GM12878 (cell line): ENCODE measurements at regions not wholly inside any gene's neighbourhood (a gene's known extent, or its start where the extent isn't known, plus 50 kb on each side); places are given as distances from the start of the nearest gene placed in this dataset.

Experiments used
- ATAC-seq: fragments of 200-7000 bp; cut with Tn5 transposase; 3 replicates; pipeline ENCODE4 v1.9.1; 2020; ENCODE audit warnings: mild to moderate bottlenecking, moderate library complexity
- BruUV-seq: library from RNA; stranded (reverse); fragments of 400-500 nt; replicated peaks from 2 replicates; lab custom pipeline; 2021; lab: Mats Ljungman, UMichigan
- CTCF ChIA-PET: fragments of 300-600 bp; sonication (Branson Sonifier 250); formaldehyde crosslinking; extraction: SDS; loops from one replicate; lab custom pipeline; 2021; ENCODE audit warnings: inconsistent platforms; lab: Yijun Ruan, JAX
- POLR2A ChIA-PET: fragments of 350-600 bp; formaldehyde crosslinking; extraction: SDS; loops from one replicate; lab custom pipeline; 2021; ENCODE audit warnings: inconsistent platforms; lab: Charles Lee
- RAD21 ChIA-PET: fragments of 300-600 bp; sonication (Branson Sonifier 250); formaldehyde crosslinking; loops from one replicate; lab custom pipeline; 2023; ENCODE audit warnings: antibody characterized with exemption; ENCODE audit not compliant: unreplicated experiment; lab: Charles Lee
- SMC1A ChIA-PET: fragments of 300-600 bp; sonication (Branson Sonifier 250); formaldehyde crosslinking; loops from one replicate; lab custom pipeline; 2023; ENCODE audit not compliant: unreplicated experiment, uncharacterized antibody; lab: Charles Lee
- DNase-seq: peaks from one replicate; pipeline ENCODE4 v3.0.0-alpha.2; 2011; ENCODE audit warnings: low read depth, low spot score
- FAIRE-seq: peaks from 3 replicates; lab custom pipeline; 2011; peaks lifted over from hg19 to GRCh38; lab: Jason Lieb, UNC
- H2AFZ ChIP-seq: 2 replicates; pipeline ENCODE4 v1.6.0; 2011; ENCODE audit warnings: low read depth, low read length, control low read depth; ENCODE audit not compliant: control insufficient read depth
- H3K27ac ChIP-seq: 2 replicates; pipeline ENCODE4 v1.5.1; 2011; ENCODE audit warnings: control low read depth; ENCODE audit not compliant: control insufficient read depth, insufficient read depth
- H3K27me3 ChIP-seq, 2 experiments: replicated peaks in 1 of 2; 2 replicates each; pipeline versions ENCODE4 v1.6.0 to v1.6.1; 2011; ENCODE audit warnings: low read length in 1 of 2; ENCODE audit not compliant: control insufficient read depth in 2 of 2, insufficient read depth in 2 of 2
- H3K36me3 ChIP-seq, 2 experiments: 2 replicates each; pipeline ENCODE4 v1.5.1; 2011; ENCODE audit warnings: low read length in 1 of 2; ENCODE audit not compliant: control insufficient read depth in 2 of 2, insufficient read depth in 2 of 2
- H3K4me1 ChIP-seq: 2 replicates; pipeline ENCODE4 v1.6.1; 2011; ENCODE audit warnings: mild to moderate bottlenecking, low read length, moderate library complexity, mixed read lengths; ENCODE audit not compliant: control insufficient read depth, insufficient read depth
- H3K4me2 ChIP-seq: 2 replicates; pipeline ENCODE4 v1.6.0; 2011; ENCODE audit warnings: control low read depth; ENCODE audit not compliant: control insufficient read depth, insufficient read depth
- H3K4me3 ChIP-seq: fragments of 200-600 bp; sonication (generic); 2 replicates; pipeline ENCODE4 v1.5.1; 2016
- H3K79me2 ChIP-seq: 2 replicates; pipeline ENCODE4 v1.6.0; 2011; ENCODE audit warnings: low read length; ENCODE audit not compliant: control insufficient read depth, insufficient read depth
- H3K9ac ChIP-seq: 2 replicates; pipeline ENCODE4 v1.8.0; 2011; ENCODE audit warnings: low read length, control low read depth, mixed read lengths; ENCODE audit not compliant: control insufficient read depth, insufficient read depth
- H3K9me3 ChIP-seq: replicated peaks from 3 replicates; pipeline ENCODE4 v1.5.1; 2011; ENCODE audit warnings: mild to moderate bottlenecking, low read length; ENCODE audit not compliant: control insufficient read depth, insufficient read depth
- H4K20me1 ChIP-seq: 2 replicates; pipeline ENCODE4 v1.6.0; 2011; ENCODE audit not compliant: control insufficient read depth, insufficient read depth
- BCL11A ChIP-seq: IDR thresholded peaks from 2 replicates; pipeline ENCODE4 v1.6.1; 2011; ENCODE audit warnings: low read depth, low read length
- MTA3 ChIP-seq: IDR thresholded peaks from 2 replicates; pipeline ENCODE4 v1.6.1; 2012; ENCODE audit warnings: low read length, inconsistent platforms, borderline replicate concordance
- NR2F1 ChIP-seq: fragments of 450-650 bp; conservative IDR thresholded peaks from 2 replicates; pipeline ENCODE4 v1.6.1; 2017; ENCODE audit warnings: mild to moderate bottlenecking
- POLR2AphosphoS5 ChIP-seq: IDR thresholded peaks from 2 replicates; pipeline ENCODE4 v1.6.1; 2011; ENCODE audit warnings: mild to moderate bottlenecking, low read length, inconsistent platforms
- RFX5 ChIP-seq: IDR thresholded peaks from 2 replicates; pipeline ENCODE4 v1.6.1; 2011; ENCODE audit warnings: low read depth, low read length, improper control_type of control experiment
- SMAD5 ChIP-seq: IDR thresholded peaks from 2 replicates; pipeline ENCODE4 v1.6.1; 2016; ENCODE audit warnings: antibody characterized with exemption, low read depth
- SPI1 ChIP-seq: IDR thresholded peaks from 2 replicates; pipeline ENCODE4 v1.6.1; 2011; ENCODE audit warnings: low read depth, mild to moderate bottlenecking, low read length, moderate library complexity, borderline replicate concordance; ENCODE audit not compliant: insufficient read depth
- TAF1 ChIP-seq: IDR thresholded peaks from 2 replicates; pipeline ENCODE4 v1.6.1; 2011; ENCODE audit warnings: mild to moderate bottlenecking, low read depth, low read length, borderline replicate concordance
- ZNF217 ChIP-seq: fragments of 450-650 bp; IDR thresholded peaks from 2 replicates; pipeline ENCODE4 v1.6.1; 2017; ENCODE audit warnings: antibody characterized with exemption, mild to moderate bottlenecking
- ZNF24 ChIP-seq: fragments of 450-650 bp; IDR thresholded peaks from 2 replicates; pipeline ENCODE4 v1.6.1; 2017; ENCODE audit warnings: antibody characterized with exemption, mild to moderate bottlenecking
- WGBS: methylation state at CpG from one replicate; pipeline ENCODE4 v1.1.6; 2016; ENCODE audit warnings: low lambda C conversion rate; ENCODE audit not compliant: insufficient replicate concordance, insufficient coverage; ENCODE audit errors: missing lambda C conversion rate; 5-methylcytosine and 5-hydroxymethylcytosine counted together
- in situ Hi-C: fragments of 300-500 bp; cut with MboI; formaldehyde crosslinking; loops from 9 replicates; pipeline ENCODE4 v1.14.3; 2018; ENCODE audit warnings: mixed read lengths
- intact Hi-C: fragments of 100-400 bp; cut with micrococcal nuclease; formaldehyde crosslinking; loops from one replicate; pipeline ENCODE4 v1.14.2; 2022; ENCODE audit not compliant: unreplicated experiment

GRCh38 chr2:196407675-196408264 lies 231.7 kb upstream of the CCDC150 start:
- Histone ChIP-seq H3K36me3 (no peaks in the 10 kb centered on the region), H2AFZ (no peak overlapping the region), H3K79me2 (peaks cover 66% of the 10 kb centered on the region), H3K27ac (peak overlapping the region; percentile 71), H3K27me3 (no peaks in the 10 kb centered on the region), H3K9me3 (no peaks in the 10 kb centered on the region; the same call in 2 of the 3 replicates), H3K9ac (peak overlapping the region; percentile 74), H3K4me2 (peak overlapping the region; percentile 77)
- POLR2A ChIA-PET: interaction anchor here (0.6 to 1.9 kb wide), 5 partner anchors 9 to 29 kb away, joined by 3 to 9 read pairs (median 4); no protein-coding TSS in a partner anchor
- WGBS: 26% methylated on average over 1 of the region's 1 CpG
- SMC1A ChIA-PET: interaction anchor here (1.0 to 11.3 kb wide), 13 partner anchors 10 to 45 kb away, joined by 3 to 157 read pairs (median 7); no protein-coding TSS in a partner anchor
- ATAC-seq: peak; percentile 49
- in situ Hi-C loops: no loop called here
- intact Hi-C loops: loop anchor here (2.0 kb wide), 1 partner anchor 45 kb away; no protein-coding TSS in a partner anchor
- CTCF ChIA-PET: interaction anchor here (0.8 to 9.8 kb wide), 6 partner anchors 20 to 110 kb away, joined by 3 to 94 read pairs (median 3); no protein-coding TSS in a partner anchor
- DNase-seq: no peak
- no peak for TF ChIP-seq RFX5
- TF ChIP-seq ZNF24: 0 out of 2 replicates have a peak, but pooled peaks have one; percentile 8
- TF ChIP-seq ZNF217: 0 out of 2 replicates have a peak, but pooled peaks have one; percentile 39
- TF ChIP-seq POLR2AphosphoS5: 0 out of 2 replicates have a peak, but pooled peaks have one; percentile 14
- no peak for TF ChIP-seq NR2F1
- peak; percentile 67 for TF ChIP-seq SPI1
- peak; percentile 55; the same call in 1 of the 2 replicates for TF ChIP-seq SMAD5
- TF ChIP-seq TAF1: peak; percentile 25; the same call in 1 of the 2 replicates
- TF ChIP-seq BCL11A: 0 out of 2 replicates have a peak, but pooled peaks have one; percentile 5
- TF ChIP-seq MTA3: no peak
- TF ChIP-seq, all 136 proteins: peak for 7
- BruUV-seq: no TSS peak
- peaks cover 30% of the 10 kb centered on the region for H3K4me1 ChIP-seq
- RAD21 ChIA-PET: interaction anchor here (0.5 to 3.1 kb wide), 11 partner anchors 21 to 322 kb away, joined by 3 to 18 read pairs (median 8); no protein-coding TSS in a partner anchor
- FAIRE-seq: no peak
- peak overlapping the region; percentile 56 for H3K4me3 ChIP-seq
- no peaks in the 10 kb centered on the region for H4K20me1 ChIP-seq
